ENCODE measurements at regions not wholly inside any gene's neighbourhood (a gene's known extent, or its start where the extent isn't known, plus 50 kb on each side); places are given as distances from the start of the nearest gene placed in this dataset.

GRCh38 chr18:42412896-42413295 lies 457.9 kb downstream of the PIK3C3 start:
- no peak for DNase-seq

DNA sequence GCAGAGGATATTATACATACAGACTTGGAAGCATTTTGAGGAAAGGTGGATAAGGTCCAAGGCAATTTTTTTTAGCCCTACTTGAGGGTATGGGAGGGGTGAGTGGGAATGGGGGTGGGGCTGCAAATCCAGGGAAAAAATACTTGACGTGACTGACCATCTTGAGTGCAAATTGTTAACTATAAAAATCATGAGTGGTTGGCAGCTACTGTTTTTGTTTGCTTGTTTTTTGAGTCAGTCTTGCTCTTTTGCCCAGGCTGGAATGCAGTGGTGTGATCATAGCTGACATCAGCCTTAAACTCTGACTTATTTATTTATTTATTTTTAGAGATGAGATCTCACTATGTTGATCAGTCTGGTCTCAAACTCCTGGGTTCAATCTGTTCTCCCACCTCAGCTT lies 458.8 kb downstream of the PIK3C3 start:
- no peak for DNase-seq

DNA sequence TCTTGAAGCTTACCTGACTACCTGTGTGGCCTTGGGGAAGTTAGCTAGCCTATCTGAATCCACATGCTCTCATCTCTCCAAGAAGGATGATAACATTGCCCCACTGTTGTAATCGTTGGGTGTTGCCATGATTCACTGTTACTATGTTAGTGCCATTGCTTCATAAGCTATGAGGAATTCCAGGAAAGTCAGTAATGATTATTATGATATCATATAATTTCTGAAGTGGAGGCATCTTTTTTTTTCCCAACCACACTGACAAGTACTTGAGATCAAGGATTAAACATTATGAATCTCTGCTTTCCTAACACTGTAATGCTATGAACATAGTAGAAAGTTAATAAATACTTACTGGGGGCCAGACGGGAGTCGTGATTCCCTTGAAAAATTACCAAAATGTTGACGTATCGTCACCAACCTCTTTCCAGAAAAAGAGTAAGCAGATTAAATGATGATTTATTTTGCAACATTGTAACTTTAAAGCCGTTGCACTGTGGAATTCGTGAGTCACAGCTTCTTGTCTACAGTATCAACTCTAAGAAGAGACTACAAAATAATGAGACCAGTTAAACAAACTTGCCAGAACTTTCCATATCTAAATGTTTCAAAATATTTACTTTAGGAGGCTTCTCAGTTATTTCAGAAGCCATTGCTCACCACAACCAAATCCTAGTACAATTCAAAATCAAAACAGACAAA lies 459.9 kb downstream of the PIK3C3 start:
- DNase-seq = no peak

DNA sequence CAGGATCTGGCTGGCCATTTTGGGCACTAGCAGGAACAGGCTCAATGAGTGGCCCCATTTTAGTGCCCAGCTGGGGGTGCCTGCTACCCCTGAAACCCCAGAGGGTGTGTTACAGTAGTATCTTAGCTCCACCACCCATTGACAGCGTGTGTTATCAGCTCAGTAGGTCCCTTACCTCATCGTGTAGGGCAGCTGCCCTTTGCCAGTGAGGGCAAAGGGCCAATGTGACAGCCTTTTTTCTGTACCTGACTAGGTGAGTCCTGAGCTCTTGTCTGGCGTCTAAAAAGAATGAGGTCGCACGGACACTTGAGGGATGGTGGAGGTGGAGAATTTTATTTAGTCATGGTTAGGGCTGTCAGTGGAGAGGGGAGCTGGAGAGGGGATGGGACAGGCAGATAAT lies 462.2 kb downstream of the PIK3C3 start:
- no peak for DNase-seq

- no peak for DNase-seq
Measured at GRCh38 chr18:42418121-42418520, 463.1 kb downstream of the PIK3C3 start.

DNA sequence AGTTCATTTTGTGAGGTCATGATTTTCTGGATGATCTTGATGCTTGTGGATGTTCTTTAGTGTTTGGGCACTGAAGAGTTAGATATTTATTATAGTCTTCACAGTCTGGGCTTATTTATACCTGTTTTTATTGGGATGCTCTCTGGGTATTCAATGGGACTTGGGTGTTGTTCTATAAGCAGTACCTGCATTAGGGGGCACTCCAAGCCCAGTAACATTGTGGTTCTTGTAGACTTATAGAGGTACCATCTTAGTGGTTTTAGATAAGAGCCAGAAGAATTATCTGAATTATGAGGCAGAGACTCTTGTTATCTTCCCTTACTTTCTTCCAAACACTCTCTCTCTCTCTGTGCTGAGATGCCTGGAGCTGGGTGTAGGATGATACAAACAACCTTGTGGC lies 470.0 kb downstream of the PIK3C3 start:
- DNase-seq = no peak

GRCh38 chr18:42426496-42427015 lies 471.5 kb downstream of the PIK3C3 start:
- DNase-seq = no peak

- DNase-seq = no peak
Measured at GRCh38 chr18:42429196-42429595, 474.2 kb downstream of the PIK3C3 start.

- no peak for DNase-seq
Measured at GRCh38 chr18:42436222-42436765, 481.3 kb downstream of the PIK3C3 start.

DNA sequence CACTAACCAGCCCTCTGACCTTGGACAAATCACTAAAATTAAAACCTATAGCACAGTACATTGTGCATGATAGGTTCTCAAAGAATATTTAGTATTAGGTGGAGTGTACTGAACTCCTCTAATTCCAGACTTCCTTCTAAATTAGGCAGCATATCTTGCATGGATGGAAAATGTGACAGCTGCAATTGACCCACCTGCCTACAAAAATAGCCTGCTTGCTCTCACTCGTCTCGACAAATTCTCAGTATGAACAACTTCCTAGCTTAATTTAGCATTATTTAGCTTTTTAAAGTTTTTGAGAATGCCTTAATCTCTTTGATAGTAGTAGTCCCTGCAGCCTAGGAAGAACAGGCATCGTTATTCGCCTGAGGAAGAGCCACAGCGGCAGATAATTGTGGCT lies 482.0 kb downstream of the PIK3C3 start:
- no peak for DNase-seq

DNA sequence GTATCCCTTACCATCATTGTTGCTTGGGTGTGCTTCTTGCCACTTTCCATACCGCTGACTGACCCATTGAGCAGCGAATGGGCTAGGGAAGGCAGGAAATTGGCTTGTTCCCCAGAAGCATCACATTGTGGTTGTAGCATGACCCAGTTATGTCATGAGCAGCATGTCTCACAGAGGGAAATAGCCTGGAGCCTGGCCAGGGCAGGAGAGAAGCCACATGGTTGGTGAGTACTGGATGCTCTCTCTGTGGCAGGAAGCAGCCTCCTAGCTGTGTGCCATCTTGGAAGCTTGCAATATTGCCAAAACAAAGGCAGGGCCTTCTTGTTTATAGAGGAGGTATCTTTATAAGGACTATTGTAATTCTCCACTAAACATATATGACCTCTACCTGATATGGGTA lies 482.6 kb downstream of the PIK3C3 start:
- no peak for DNase-seq

- DNase-seq = no peak
Measured at GRCh38 chr18:42442656-42443055, 487.6 kb downstream of the PIK3C3 start.

DNA sequence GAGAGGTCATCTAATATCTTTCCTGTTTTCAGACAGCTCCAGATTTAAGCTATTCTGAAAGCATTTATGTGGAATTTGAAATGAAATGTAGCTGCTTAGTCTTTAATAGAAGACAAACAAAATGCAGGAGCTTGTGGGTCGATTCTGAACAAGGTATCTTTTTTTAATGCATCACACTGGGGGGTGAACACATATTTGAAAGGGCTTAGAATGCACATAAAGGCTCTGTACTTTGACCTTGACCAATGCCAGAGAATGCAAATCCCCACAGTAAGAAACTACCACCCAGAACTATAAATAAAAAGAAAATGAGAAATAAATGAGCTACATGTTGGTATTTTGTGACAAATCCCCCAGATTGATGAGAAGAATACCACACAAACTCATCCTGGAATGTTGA lies 489.3 kb downstream of the PIK3C3 start:
- DNase-seq = no peak

- no peak for DNase-seq
Measured at GRCh38 chr18:42445359-42445758, 490.3 kb downstream of the PIK3C3 start.

GRCh38 chr18:42446195-42446594 lies 491.2 kb downstream of the PIK3C3 start:
- DNase-seq = no peak

- no peak for DNase-seq
Measured at GRCh38 chr18:42447688-42448087, 492.7 kb downstream of the PIK3C3 start.

- no peak for DNase-seq
Measured at GRCh38 chr18:42458226-42458625, 503.2 kb downstream of the PIK3C3 start.

- no peak for DNase-seq
Measured at GRCh38 chr18:42459873-42460272, 504.8 kb downstream of the PIK3C3 start.

GRCh38 chr18:42471885-42472284 lies 516.9 kb downstream of the PIK3C3 start:
- no peak for DNase-seq

- DNase-seq = no peak
Measured at GRCh38 chr18:42473611-42474010, 518.6 kb downstream of the PIK3C3 start.

GRCh38 chr18:42474577-42474976 lies 519.5 kb downstream of the PIK3C3 start:
- no peak for DNase-seq

DNA sequence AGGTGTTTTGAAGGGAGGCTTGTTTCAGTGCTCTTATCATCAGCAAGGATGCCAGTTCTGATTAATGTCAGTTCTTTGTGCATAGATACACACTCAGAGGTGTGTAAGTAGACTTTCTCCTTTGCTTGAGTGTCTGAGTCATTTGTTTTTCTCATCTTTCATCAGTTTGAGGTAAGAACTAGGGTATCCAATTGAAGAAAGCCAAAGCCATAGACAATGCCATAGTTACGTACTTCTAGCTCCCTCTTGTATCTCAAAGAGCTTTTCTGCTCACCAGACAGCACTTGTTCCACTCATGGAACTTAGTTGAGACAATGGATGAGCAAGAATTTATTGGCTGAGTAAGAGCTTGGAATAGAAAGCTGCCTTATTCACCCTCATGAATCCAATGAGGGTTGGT lies 520.1 kb downstream of the PIK3C3 start:
- DNase-seq = no peak

DNA sequence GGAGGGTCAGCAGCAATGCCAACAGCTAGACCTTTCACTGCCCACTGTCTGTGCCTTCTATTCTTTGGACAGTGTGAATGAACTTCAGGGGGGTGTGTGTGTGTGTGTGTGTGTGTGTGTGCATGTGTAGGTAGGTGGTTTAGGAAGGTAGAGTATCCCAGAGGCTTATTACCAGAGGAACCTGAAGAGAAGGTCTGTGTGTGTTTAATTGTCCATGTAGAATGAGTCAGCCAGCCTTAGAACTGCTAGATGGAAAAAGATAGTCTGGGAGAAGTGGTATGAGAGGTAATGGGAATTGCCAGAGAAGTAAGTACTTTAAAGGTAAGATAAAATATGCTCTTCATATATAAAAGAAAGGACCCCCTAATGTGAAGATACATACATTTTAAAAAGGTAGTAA lies 522.2 kb downstream of the PIK3C3 start:
- no peak for DNase-seq

DNA sequence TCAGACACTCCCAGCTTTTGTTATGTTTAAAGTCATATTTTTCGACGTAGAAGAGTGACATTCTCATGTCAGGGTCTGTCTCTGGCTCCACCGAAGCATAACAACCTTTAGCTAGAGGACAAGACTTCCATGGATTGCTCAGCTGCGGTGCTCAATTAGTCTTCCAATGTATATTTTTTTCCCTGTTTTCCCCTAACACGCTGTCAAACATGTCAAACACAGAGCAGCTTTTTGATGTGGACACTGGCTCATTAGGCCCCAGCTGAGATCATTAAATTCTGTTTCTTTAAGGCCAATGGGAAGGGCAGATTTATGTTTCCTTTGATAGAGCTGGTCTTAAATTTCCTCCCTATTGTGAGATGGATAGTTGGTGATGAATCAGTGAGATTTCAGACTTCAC lies 525.4 kb downstream of the PIK3C3 start:
- no peak for DNase-seq

DNA sequence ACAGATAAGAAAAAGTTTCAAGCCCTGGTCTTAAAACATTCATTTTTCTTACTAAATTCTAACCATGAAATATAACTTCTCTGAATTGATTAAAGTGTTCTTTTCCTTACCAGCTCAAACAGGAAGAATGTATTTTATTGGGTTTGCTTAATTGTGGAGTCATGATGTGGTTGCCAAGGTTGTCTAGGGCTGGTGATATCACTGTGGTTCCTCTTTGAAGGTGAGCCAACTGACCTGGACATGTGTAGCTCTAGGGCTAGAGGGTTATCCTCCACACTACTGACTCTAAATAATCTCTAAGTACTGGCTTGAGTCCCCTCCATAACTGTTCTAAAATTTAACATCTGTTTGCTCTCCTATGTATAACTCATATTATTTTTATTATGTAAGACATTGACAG lies 529.6 kb downstream of the PIK3C3 start:
- DNase-seq = no peak
